GM12878 (cell line): ENCODE measurements at regions not wholly inside any gene's neighbourhood (a gene's known extent, or its start where the extent isn't known, plus 50 kb on each side); places are given as distances from the start of the nearest gene placed in this dataset.

Source experiments
- ATAC-seq: fragments of 200-7000 bp; cut with Tn5 transposase; 3 replicates; pipeline ENCODE4 v1.9.1; 2020; ENCODE audit warnings: mild to moderate bottlenecking, moderate library complexity
- BruUV-seq: library from RNA; stranded (reverse); fragments of 400-500 nt; replicated peaks from 2 replicates; lab custom pipeline; 2021; lab: Mats Ljungman, UMichigan
- CTCF ChIA-PET: fragments of 300-600 bp; sonication (Branson Sonifier 250); formaldehyde crosslinking; extraction: SDS; loops from one replicate; lab custom pipeline; 2021; ENCODE audit warnings: inconsistent platforms; lab: Yijun Ruan, JAX
- POLR2A ChIA-PET: fragments of 350-600 bp; formaldehyde crosslinking; extraction: SDS; loops from one replicate; lab custom pipeline; 2021; ENCODE audit warnings: inconsistent platforms; lab: Charles Lee
- RAD21 ChIA-PET: fragments of 300-600 bp; sonication (Branson Sonifier 250); formaldehyde crosslinking; loops from one replicate; lab custom pipeline; 2023; ENCODE audit warnings: antibody characterized with exemption; ENCODE audit not compliant: unreplicated experiment; lab: Charles Lee
- SMC1A ChIA-PET: fragments of 300-600 bp; sonication (Branson Sonifier 250); formaldehyde crosslinking; loops from one replicate; lab custom pipeline; 2023; ENCODE audit not compliant: unreplicated experiment, uncharacterized antibody; lab: Charles Lee
- DNase-seq: peaks from one replicate; pipeline ENCODE4 v3.0.0-alpha.2; 2011; ENCODE audit warnings: low read depth, low spot score
- FAIRE-seq: peaks from 3 replicates; lab custom pipeline; 2011; peaks lifted over from hg19 to GRCh38; lab: Jason Lieb, UNC
- H2AFZ ChIP-seq: 2 replicates; pipeline ENCODE4 v1.6.0; 2011; ENCODE audit warnings: low read depth, low read length, control low read depth; ENCODE audit not compliant: control insufficient read depth
- H3K27ac ChIP-seq: 2 replicates; pipeline ENCODE4 v1.5.1; 2011; ENCODE audit warnings: control low read depth; ENCODE audit not compliant: control insufficient read depth, insufficient read depth
- H3K27me3 ChIP-seq, 2 experiments: replicated peaks in 1 of 2; 2 replicates each; pipeline versions ENCODE4 v1.6.0 to v1.6.1; 2011; ENCODE audit warnings: low read length in 1 of 2; ENCODE audit not compliant: control insufficient read depth in 2 of 2, insufficient read depth in 2 of 2
- H3K36me3 ChIP-seq, 2 experiments: 2 replicates each; pipeline ENCODE4 v1.5.1; 2011; ENCODE audit warnings: low read length in 1 of 2; ENCODE audit not compliant: control insufficient read depth in 2 of 2, insufficient read depth in 2 of 2
- H3K4me1 ChIP-seq: 2 replicates; pipeline ENCODE4 v1.6.1; 2011; ENCODE audit warnings: mild to moderate bottlenecking, low read length, moderate library complexity, mixed read lengths; ENCODE audit not compliant: control insufficient read depth, insufficient read depth
- H3K4me2 ChIP-seq: 2 replicates; pipeline ENCODE4 v1.6.0; 2011; ENCODE audit warnings: control low read depth; ENCODE audit not compliant: control insufficient read depth, insufficient read depth
- H3K4me3 ChIP-seq: fragments of 200-600 bp; sonication (generic); 2 replicates; pipeline ENCODE4 v1.5.1; 2016
- H3K79me2 ChIP-seq: 2 replicates; pipeline ENCODE4 v1.6.0; 2011; ENCODE audit warnings: low read length; ENCODE audit not compliant: control insufficient read depth, insufficient read depth
- H3K9ac ChIP-seq: 2 replicates; pipeline ENCODE4 v1.8.0; 2011; ENCODE audit warnings: low read length, control low read depth, mixed read lengths; ENCODE audit not compliant: control insufficient read depth, insufficient read depth
- H3K9me3 ChIP-seq: replicated peaks from 3 replicates; pipeline ENCODE4 v1.5.1; 2011; ENCODE audit warnings: mild to moderate bottlenecking, low read length; ENCODE audit not compliant: control insufficient read depth, insufficient read depth
- H4K20me1 ChIP-seq: 2 replicates; pipeline ENCODE4 v1.6.0; 2011; ENCODE audit not compliant: control insufficient read depth, insufficient read depth
- ATF2 ChIP-seq: IDR thresholded peaks from 2 replicates; pipeline ENCODE4 v1.6.1; 2012; ENCODE audit warnings: low read length, inconsistent platforms
- BCL3 ChIP-seq: IDR thresholded peaks from 2 replicates; pipeline ENCODE4 v1.6.1; 2011; ENCODE audit warnings: borderline replicate concordance, low read depth, mild to moderate bottlenecking, moderate library complexity, low read length; ENCODE audit not compliant: insufficient read depth, poor library complexity, severe bottlenecking
- CHD1 ChIP-seq: IDR thresholded peaks from 2 replicates; pipeline ENCODE4 v1.6.1; 2012; ENCODE audit warnings: low read depth, low read length, improper control_type of control experiment
- E2F8 ChIP-seq: fragments of 450-650 bp; IDR thresholded peaks from 2 replicates; pipeline ENCODE4 v1.6.1; 2018; ENCODE audit warnings: mild to moderate bottlenecking, low read depth, moderate library complexity; ENCODE audit not compliant: partially characterized antibody
- FOXK2 ChIP-seq: fragments of 450-650 bp; IDR thresholded peaks from 2 replicates; pipeline ENCODE4 v1.6.1; 2017; ENCODE audit warnings: mild to moderate bottlenecking, moderate library complexity
- HDAC6 ChIP-seq: fragments of 200-600 bp; sonication (generic); IDR thresholded peaks from one replicate; pipeline ENCODE4 v1.8.0; 2017; ENCODE audit warnings: antibody characterized with exemption; ENCODE audit not compliant: unreplicated experiment
- MYC ChIP-seq: IDR thresholded peaks from 2 replicates; pipeline ENCODE4 v1.6.1; 2011; ENCODE audit warnings: mild to moderate bottlenecking, low read length, moderate library complexity, inconsistent platforms; ENCODE audit not compliant: insufficient read depth, insufficient replicate concordance, insufficient read length, severe bottlenecking
- NR2F1 ChIP-seq: fragments of 450-650 bp; conservative IDR thresholded peaks from 2 replicates; pipeline ENCODE4 v1.6.1; 2017; ENCODE audit warnings: mild to moderate bottlenecking
- RB1 ChIP-seq: fragments of 450-650 bp; formaldehyde crosslinking; IDR thresholded peaks from 2 replicates; pipeline ENCODE4 v1.6.1; 2017; ENCODE audit warnings: mild to moderate bottlenecking, borderline replicate concordance
- RFX5 ChIP-seq: IDR thresholded peaks from 2 replicates; pipeline ENCODE4 v1.6.1; 2011; ENCODE audit warnings: low read depth, low read length, improper control_type of control experiment
- SPI1 ChIP-seq: IDR thresholded peaks from 2 replicates; pipeline ENCODE4 v1.6.1; 2011; ENCODE audit warnings: low read depth, mild to moderate bottlenecking, low read length, moderate library complexity, borderline replicate concordance; ENCODE audit not compliant: insufficient read depth
- WRNIP1 ChIP-seq: IDR thresholded peaks from 2 replicates; pipeline ENCODE4 v1.6.1; 2011; ENCODE audit warnings: low read depth, low read length, improper control_type of control experiment, borderline replicate concordance
- ZZZ3 ChIP-seq: IDR thresholded peaks from 2 replicates; pipeline ENCODE4 v1.6.1; 2011; ENCODE audit warnings: low read depth; ENCODE audit not compliant: control insufficient read depth, insufficient read length
- WGBS: methylation state at CpG from one replicate; pipeline ENCODE4 v1.1.6; 2016; ENCODE audit warnings: low lambda C conversion rate; ENCODE audit not compliant: insufficient replicate concordance, insufficient coverage; ENCODE audit errors: missing lambda C conversion rate; 5-methylcytosine and 5-hydroxymethylcytosine counted together
- in situ Hi-C: fragments of 300-500 bp; cut with MboI; formaldehyde crosslinking; loops from 9 replicates; pipeline ENCODE4 v1.14.3; 2018; ENCODE audit warnings: mixed read lengths
- intact Hi-C: fragments of 100-400 bp; cut with micrococcal nuclease; formaldehyde crosslinking; loops from one replicate; pipeline ENCODE4 v1.14.2; 2022; ENCODE audit not compliant: unreplicated experiment
- TF ChIP-seq, protein P1 (sequence below): fragments of 450-650 bp; IDR thresholded peaks from 2 replicates; pipeline ENCODE4 v1.6.1; 2014; ENCODE audit warnings: mild to moderate bottlenecking

DNA sequence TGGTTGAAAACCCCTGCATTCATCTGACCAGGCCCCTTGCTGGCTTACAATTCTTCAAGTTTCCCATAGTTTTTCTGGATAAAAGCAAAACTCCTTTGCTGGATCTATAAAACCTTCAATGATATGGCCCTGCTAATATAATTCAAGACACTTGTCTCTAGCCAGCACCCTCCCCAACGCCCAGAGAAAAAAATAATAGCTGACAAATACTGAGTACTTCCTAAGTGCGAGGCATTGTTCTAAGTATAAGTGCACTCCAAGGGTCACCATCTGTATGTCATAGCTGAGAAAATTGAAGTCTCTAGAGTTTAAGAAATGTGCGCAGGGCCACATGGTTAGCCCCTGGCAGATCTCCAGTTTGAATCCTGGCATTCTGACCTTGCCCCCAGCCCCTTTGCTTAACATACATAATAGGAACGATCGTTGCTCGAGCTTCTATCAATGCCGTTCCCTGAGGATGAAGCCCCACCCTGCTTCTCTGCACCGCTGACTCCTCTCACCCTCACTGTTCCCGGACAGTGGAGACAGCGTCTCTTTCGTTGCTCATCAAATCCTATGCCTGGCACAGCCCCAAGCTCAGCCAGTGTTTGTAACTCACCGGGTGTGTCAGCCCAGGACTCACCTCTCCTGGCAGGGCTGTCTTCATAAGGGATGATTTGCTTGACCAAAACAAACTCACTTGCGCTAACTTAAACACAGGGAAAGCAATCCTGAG lies 377.1 kb upstream of the PROK2 start:
- Histone ChIP-seq H3K4me3 (no peak overlapping the region), H3K9me3 (no peaks in the 10 kb centered on the region), H3K27me3 (no peaks in the 10 kb centered on the region), H4K20me1 (no peaks in the 10 kb centered on the region), H3K4me2 (peak overlapping the region; percentile 21; the same call in 1 of the 2 replicates), H3K9ac (no peak overlapping the region), H3K27ac (peak overlapping the region; percentile 93; the same call in 1 of the 2 replicates), H2AFZ (no peak overlapping the region; the same call in 1 of the 2 replicates), H3K36me3 (no peaks in the 10 kb centered on the region), H3K4me1 (peaks cover 47% of the 10 kb centered on the region), H3K79me2 (no peaks in the 10 kb centered on the region)
- no peak for FAIRE-seq
- WGBS = 97% methylated on average over 13 of the region's 13 CpGs
- ChIA-PET CTCF (interaction anchor here (3.1 kb wide), 1 partner anchor 176 kb away, joined by 12 read pairs; no protein-coding TSS in a partner anchor), RAD21 (interaction anchor here (2.9 kb wide), 1 partner anchor 60 kb away, joined by 53 read pairs; no protein-coding TSS in a partner anchor)
- no peak for DNase-seq
- TF ChIP-seq HDAC6 = no peak
- TF ChIP-seq RB1 = no peak
- TF ChIP-seq MYC = no peak
- TF ChIP-seq WRNIP1 = no peak
- TF ChIP-seq, protein P1, sequence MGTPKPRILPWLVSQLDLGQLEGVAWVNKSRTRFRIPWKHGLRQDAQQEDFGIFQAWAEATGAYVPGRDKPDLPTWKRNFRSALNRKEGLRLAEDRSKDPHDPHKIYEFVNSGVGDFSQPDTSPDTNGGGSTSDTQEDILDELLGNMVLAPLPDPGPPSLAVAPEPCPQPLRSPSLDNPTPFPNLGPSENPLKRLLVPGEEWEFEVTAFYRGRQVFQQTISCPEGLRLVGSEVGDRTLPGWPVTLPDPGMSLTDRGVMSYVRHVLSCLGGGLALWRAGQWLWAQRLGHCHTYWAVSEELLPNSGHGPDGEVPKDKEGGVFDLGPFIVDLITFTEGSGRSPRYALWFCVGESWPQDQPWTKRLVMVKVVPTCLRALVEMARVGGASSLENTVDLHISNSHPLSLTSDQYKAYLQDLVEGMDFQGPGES = no peak
- no peak for TF ChIP-seq FOXK2
- TF ChIP-seq RFX5 = no peak
- no peak for TF ChIP-seq E2F8
- no peak for TF ChIP-seq ZZZ3
- no peak for TF ChIP-seq BCL3
- TF ChIP-seq ATF2 = no peak
- TF ChIP-seq SPI1 = no peak
- TF ChIP-seq CHD1 = no peak
- TF ChIP-seq NR2F1 = no peak
- TF ChIP-seq, all 136 proteins: peak for 0
- ChIA-PET POLR2A (interaction anchor here (0.7 to 1.2 kb wide), 2 partner anchors 8 to 26 kb away, joined by 3 read pairs; no protein-coding TSS in a partner anchor), SMC1A (interaction anchor here (1.0 to 6.6 kb wide), 6 partner anchors 8 to 82 kb away, joined by 3 to 46 read pairs (median 22); no protein-coding TSS in a partner anchor)
- BruUV-seq = no TSS peak
- in situ Hi-C loops = loop anchor here (5.0 kb wide), 1 partner anchor 180 kb away; no protein-coding TSS in a partner anchor
- ATAC-seq = no peak
- intact Hi-C loops = loop anchor here (5.0 to 10.0 kb wide), 5 partner anchors 105 to 523 kb away; no protein-coding TSS in a partner anchor
